Type B pancreatic cell (in vitro differentiated cells): ENCODE measurements at regions not wholly inside any gene's neighbourhood (a gene's known extent, or its start where the extent isn't known, plus 50 kb on each side); places are given as distances from the start of the nearest gene placed in this dataset.

Source experiments
- DNase-seq: peaks from one replicate; pipeline ENCODE4 v3.0.0; 2021; ENCODE audit warnings: mixed read lengths; ENCODE audit not compliant: unreplicated experiment; ENCODE audit errors: extremely low spot score
- H3K27ac Mint-ChIP-seq: 2 replicates; pipeline ENCODE4 v1.8.0; 2021; ENCODE audit warnings: mild to moderate bottlenecking, mixed read lengths
- H3K27me3 Mint-ChIP-seq: 2 replicates; pipeline ENCODE4 v1.8.0; 2021; ENCODE audit warnings: mixed read lengths
- H3K36me3 Mint-ChIP-seq: 2 replicates; pipeline ENCODE4 v1.8.0; 2021; ENCODE audit warnings: mixed read lengths
- H3K4me1 Mint-ChIP-seq: one replicate; pipeline ENCODE4 v1.8.0; 2021; ENCODE audit warnings: mixed read lengths; ENCODE audit not compliant: unreplicated experiment
- H3K4me3 Mint-ChIP-seq: 2 replicates; pipeline ENCODE4 v1.8.0; 2021; ENCODE audit warnings: mild to moderate bottlenecking, mixed read lengths
- H3K9me3 Mint-ChIP-seq: 2 replicates; pipeline ENCODE4 v1.8.0; 2021; ENCODE audit warnings: mixed read lengths
- CTCF ChIP-seq: fragments of 200-600 bp; sonication (generic); conservative IDR thresholded peaks from 2 replicates; pipeline ENCODE4 v1.5.0; 2021; ENCODE audit warnings: antibody characterized with exemption, mild to moderate bottlenecking

DNA sequence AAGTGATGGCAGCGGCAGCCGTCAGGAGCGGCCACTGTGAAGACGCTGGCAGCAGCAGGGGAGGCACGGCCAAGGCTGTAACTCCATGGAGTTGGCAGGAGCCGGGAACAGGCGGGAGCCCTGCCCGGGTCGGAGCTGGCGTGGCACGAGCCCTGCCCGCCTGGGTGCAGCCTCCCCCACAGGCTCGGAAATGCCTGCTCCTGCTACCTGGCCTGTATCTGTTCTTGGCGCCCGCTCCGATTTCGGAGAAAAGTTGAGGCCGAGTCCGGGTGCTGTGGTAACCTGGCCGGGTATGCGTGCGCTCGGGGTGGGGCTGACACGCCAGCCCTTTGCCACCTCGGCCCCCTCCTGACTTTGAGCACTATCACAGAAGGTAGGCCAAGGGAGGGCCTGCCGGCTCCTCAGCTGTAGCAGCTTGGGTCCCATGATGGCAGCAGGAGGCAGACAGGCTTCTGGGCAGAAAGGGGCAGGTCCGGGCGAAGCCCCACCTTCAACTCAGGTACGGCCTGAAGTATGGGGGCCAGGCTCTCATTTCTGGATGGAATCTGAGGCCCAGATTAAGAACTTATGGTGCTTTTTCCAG is 51.2 kb upstream of the SHISA3 start:
- Mint-ChIP-seq H3K4me3 (no peak overlapping the region), H3K27me3 (no peaks in the 10 kb centered on the region), H3K36me3 (no peaks in the 10 kb centered on the region), H3K9me3 (no peaks in the 10 kb centered on the region), H3K27ac (no peak overlapping the region), H3K4me1 (no peaks in the 10 kb centered on the region)
- no peak for DNase-seq
- TF ChIP-seq CTCF, result no peak

DNA sequence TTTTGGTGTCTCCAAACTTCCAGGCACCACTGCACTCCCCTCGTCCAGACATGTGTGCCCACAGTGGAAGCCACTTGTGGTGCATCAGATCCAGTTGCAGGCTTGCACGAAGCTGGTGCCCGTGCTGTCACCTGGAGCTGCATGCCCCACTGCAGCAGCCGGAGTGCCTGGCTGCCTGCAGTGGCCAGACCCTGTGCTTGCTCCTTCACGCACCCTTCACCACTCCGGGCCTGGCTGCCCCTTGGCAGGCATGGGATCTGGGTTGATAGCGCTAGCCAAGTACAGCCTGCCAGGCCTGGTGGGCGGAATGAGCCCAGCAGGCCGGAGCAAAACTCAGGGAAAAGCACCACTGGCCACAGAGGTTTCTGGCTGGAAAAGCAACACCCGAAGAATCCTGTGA is 50.2 kb upstream of the SHISA3 start:
- Mint-ChIP-seq H3K4me3 (no peak overlapping the region), H3K27me3 (no peaks in the 10 kb centered on the region), H3K9me3 (no peaks in the 10 kb centered on the region), H3K36me3 (no peaks in the 10 kb centered on the region), H3K27ac (no peak overlapping the region), H3K4me1 (no peaks in the 10 kb centered on the region)
- no peak for TF ChIP-seq CTCF
- no peak for DNase-seq
